ENCODE measurements at regions not wholly inside any gene's neighbourhood (a gene's known extent, or its start where the extent isn't known, plus 50 kb on each side); places are given as distances from the start of the nearest gene placed in this dataset.

DNA sequence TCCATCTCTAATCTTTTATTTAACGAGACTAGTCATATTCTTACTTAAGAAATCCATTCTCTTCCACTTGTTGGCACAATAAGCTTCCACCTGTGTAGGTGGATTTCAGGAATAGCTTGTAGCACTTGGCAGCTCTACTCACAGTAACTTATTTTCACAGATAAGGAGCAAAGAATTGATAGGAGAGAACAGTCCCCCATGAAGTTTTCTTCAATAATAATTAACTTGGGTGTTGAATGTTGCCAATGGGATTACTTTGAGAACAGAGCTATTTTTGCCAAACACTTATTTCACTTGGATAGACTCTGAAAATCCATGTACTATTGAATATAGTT lies 1388.6 kb upstream of the PIK3C3 start:
- no peak overlapping the region for H3K9ac ChIP-seq (replicated peaks; ENCODE audit: extremely low read depth, insufficient read depth, low read length)
- peaks cover 2% of the 10 kb centered on the region for H3K9me3 ChIP-seq (replicated peaks; ENCODE audit: control insufficient read depth, insufficient read depth, low read length)
- TF ChIP-seq, protein P1, sequence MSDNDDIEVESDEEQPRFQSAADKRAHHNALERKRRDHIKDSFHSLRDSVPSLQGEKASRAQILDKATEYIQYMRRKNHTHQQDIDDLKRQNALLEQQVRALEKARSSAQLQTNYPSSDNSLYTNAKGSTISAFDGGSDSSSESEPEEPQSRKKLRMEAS (IDR thresholded peaks at IDR 0.05; ENCODE audit: insufficient read depth, insufficient read length): no peak
- TF ChIP-seq FOS (IDR thresholded peaks at IDR 0.05; ENCODE audit: borderline replicate concordance, insufficient read depth, low read length): no peak
- no peak for TF ChIP-seq MYC (IDR thresholded peaks at IDR 0.05; ENCODE audit: low read depth, low read length)
- no peak for TF ChIP-seq POLR2A (IDR thresholded peaks at IDR 0.05; ENCODE audit: low read depth, low read length)
- TF ChIP-seq JUN (IDR thresholded peaks at IDR 0.05; ENCODE audit: borderline replicate concordance, insufficient read depth, insufficient read length, low read depth): no peak
- TF ChIP-seq, protein P2, sequence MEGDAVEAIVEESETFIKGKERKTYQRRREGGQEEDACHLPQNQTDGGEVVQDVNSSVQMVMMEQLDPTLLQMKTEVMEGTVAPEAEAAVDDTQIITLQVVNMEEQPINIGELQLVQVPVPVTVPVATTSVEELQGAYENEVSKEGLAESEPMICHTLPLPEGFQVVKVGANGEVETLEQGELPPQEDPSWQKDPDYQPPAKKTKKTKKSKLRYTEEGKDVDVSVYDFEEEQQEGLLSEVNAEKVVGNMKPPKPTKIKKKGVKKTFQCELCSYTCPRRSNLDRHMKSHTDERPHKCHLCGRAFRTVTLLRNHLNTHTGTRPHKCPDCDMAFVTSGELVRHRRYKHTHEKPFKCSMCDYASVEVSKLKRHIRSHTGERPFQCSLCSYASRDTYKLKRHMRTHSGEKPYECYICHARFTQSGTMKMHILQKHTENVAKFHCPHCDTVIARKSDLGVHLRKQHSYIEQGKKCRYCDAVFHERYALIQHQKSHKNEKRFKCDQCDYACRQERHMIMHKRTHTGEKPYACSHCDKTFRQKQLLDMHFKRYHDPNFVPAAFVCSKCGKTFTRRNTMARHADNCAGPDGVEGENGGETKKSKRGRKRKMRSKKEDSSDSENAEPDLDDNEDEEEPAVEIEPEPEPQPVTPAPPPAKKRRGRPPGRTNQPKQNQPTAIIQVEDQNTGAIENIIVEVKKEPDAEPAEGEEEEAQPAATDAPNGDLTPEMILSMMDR (IDR thresholded peaks at IDR 0.05; ENCODE audit: extremely low read depth in 1 of 2, insufficient read depth in 1 of 2, low read depth in 1 of 2, low read length in 2 of 2): no peak
- no peak for TF ChIP-seq POLR2AphosphoS5 (IDR thresholded peaks at IDR 0.05; ENCODE audit: insufficient read depth, low read depth, low read length)
- no peak for TF ChIP-seq EZH2 (IDR thresholded peaks at IDR 0.05; ENCODE audit: borderline replicate concordance, low read depth, low read length, severe bottlenecking)
- TF ChIP-seq GATA2 (IDR thresholded peaks at IDR 0.05; ENCODE audit: insufficient read depth, insufficient read length, low read depth, low read length): no peak
- H3K27ac ChIP-seq (ENCODE audit: insufficient read depth, low read depth, low read length): no peak overlapping the region
- FAIRE-seq (no peak), DNase-seq (ENCODE audit: low read depth, low spot score) (no peak)
- H4K20me1 ChIP-seq (replicated peaks; ENCODE audit: control insufficient read depth, extremely low read depth, insufficient read depth, low read length): no peaks in the 10 kb centered on the region
- CTCF ChIA-PET: no interaction called here
- POLR2A ChIA-PET: no interaction called here
- no peaks in the 10 kb centered on the region for H3K36me3 ChIP-seq (ENCODE audit: control insufficient read depth in 2 of 2, extremely low read depth in 1 of 2, insufficient read depth in 2 of 2, low read length in 2 of 2)
- dilution Hi-C loops (cut with MboI; ENCODE audit: extremely low pct_ligation_motif_present, low sequenced_read_pairs): no loop called here
- H3K4me3 ChIP-seq (replicated peaks in 1 of 3; ENCODE audit: insufficient read depth in 1 of 3, low read depth in 1 of 3, low read length in 3 of 3): no peak overlapping the region
- H3K4me1 ChIP-seq (ENCODE audit: control insufficient read depth, extremely low read depth, insufficient read depth, low read length): no peaks in the 10 kb centered on the region
- BruUV-seq (replicated peaks): no TSS peak
- no peak overlapping the region for H3K4me2 ChIP-seq (ENCODE audit: insufficient read depth, low read length)
- no peaks in the 10 kb centered on the region for H3K79me2 ChIP-seq (ENCODE audit: control insufficient read depth, insufficient read depth, low read length)
- H2AFZ ChIP-seq (ENCODE audit: low read depth, low read length): no peak overlapping the region
- intact Hi-C loops (cut with micrococcal nuclease): no loop called here
- no peaks in the 10 kb centered on the region for H3K9me1 ChIP-seq (replicated peaks; ENCODE audit: control insufficient read depth, extremely low read depth, insufficient read depth, low read length)
- no peaks in the 10 kb centered on the region for H3K27me3 ChIP-seq (ENCODE audit: control insufficient read depth in 2 of 2, insufficient read depth in 2 of 2, low read length in 2 of 2)

All from endothelial cell of umbilical vein (primary cell).